ELR (cell line): ENCODE measurements at regions not wholly inside any gene's neighbourhood (a gene's known extent, or its start where the extent isn't known, plus 50 kb on each side); places are given as distances from the start of the nearest gene placed in this dataset.

Experiments
- DNase-seq: peaks from one replicate; pipeline ENCODE4 v3.0.0-alpha.2; 2015; ENCODE audit warnings: low read depth

DNA sequence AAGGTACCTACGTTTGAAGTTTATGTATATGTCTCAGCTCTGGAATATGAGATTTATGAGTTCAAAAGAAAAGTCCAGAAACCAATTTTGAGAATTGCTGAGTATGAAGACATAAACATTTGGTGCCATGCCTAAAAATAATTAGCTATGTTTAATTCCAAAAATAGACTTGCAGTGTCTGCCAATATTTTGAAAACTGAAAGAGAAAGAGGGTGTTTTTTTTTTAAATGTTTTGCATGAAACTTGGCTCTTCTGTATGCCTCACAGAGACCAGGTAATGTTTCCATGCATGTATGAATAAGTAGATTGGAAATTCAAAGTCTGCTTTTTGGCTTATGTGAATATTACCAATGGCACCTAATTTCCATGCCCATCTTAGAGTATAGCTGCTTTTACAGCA lies 634.4 kb upstream of the C9orf72 start:
- no peak for DNase-seq

DNA sequence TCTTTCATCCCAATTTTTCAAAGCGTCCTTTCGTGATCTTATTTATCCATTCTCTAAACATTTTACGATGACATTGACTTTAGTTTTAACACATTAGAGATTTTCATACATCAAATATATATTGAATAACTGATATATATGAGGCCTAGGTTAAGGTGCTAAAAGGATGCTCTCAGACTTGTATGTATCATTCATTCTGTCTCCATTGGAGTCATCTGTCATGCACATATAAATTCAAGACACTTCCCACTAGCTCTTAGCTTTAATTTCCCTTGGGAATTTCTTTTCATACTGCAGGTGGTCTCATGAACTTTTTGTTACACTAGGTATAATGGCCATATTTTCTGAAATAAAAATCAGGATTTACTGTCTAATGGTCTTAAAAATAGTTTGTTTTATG lies 635.8 kb upstream of the C9orf72 start:
- DNase-seq: no peak

DNA sequence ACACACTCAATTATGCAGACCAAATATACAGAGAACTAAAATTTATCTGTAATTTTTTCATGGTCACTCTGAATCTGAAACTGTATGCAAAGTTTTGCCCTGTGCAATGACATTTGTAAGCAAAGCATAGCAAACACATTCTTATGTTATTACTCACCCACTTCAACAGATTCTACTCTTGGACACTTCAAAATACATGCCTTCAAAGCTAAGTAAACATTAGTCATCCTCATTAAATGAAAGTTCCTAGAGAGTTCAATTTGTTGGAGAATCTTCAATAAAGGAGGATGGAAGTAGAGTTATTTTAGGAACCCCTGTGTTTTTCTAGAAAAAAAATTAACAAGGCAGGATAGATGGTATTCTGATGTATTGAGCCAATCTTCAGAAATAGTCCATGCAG lies 639.7 kb upstream of the C9orf72 start:
- peak; percentile 41 for DNase-seq

DNA sequence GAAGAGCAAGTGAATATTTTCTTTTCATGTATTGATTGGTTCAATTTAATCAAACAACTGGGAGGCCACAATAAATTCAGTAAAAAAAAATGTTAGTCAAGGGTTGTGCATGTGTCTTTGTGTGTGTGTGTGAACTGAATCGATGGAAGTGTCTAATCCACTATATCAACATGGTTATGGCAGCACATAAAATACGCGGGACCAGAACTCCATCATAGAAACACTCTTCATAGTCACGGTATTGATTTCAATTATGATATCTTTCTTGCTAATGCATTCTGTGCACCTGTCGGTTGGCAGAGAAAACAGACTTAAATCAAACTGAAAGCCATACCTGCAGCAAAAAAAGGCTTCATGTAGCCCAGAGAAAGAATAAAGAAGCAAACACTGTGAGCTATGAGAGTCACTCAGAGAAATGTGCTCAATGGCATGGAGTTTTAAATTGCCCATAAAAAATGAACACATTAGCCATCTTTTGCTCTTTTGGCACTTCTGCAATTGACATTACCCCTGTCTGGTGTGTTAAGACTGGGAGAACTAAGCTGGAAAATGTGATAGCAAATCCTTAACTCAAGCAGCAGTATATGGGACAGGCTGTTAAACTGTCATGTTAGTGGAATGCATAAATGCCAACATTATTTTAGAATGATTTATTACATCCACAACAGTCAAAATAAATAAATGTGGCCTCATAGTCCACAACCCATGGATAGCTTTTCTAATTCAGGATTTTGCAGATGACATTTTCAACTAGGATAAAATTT lies 642.4 kb upstream of the C9orf72 start:
- DNase-seq: no peak

DNA sequence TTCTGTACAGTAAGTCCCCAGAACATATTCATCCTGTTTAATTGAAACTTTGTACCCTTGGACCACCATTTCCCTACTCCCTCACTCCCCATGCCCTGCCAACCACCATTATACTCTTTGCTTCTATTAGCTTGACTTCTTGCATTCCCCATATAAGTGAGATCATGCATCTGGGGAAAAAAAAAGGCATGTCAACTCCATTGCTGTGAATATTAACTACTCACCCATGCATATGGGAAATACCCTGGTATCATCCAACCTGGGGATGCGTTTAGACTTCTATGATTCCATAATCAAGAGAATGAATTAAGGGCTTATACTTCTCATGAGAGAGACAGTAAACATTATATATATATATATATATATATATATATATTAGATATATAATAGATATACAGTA lies 659.4 kb upstream of the C9orf72 start:
- DNase-seq: no peak

DNA sequence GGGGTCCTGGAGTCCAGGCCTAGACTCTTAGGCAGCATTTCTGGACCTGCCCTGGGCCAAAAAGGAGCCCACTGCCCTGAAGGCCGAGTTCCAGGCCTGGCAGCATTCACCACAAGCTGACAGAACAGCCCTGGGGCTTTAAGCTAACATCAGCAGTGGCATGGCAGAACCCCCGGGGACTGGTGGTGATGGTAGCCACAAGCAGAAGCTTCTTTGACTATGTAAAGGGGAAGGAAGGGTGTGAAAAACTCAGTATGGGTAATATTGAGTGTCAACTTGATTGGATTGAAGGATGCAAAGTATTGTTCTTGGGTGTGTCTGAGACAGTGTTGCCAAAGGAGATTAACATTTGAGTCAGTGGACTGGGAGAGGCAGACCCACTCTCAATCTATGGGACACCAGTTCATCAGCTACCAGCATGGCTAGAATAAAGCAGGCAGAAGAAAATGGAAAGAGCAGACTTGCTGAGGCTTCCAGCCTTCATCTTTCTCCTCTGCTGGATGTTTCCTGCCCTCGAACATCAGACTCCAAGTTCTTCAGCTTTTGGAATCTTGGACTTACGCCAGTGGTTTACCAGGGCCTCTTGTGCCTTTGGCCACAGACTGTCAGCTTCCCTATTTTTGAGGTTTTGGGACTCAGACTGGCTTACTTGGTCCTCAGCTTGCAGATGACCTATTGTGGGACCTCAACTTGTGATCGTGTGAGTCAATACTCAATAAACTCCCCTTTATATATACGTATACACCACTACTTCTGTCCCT lies 661.0 kb upstream of the C9orf72 start:
- no peak for DNase-seq

DNA sequence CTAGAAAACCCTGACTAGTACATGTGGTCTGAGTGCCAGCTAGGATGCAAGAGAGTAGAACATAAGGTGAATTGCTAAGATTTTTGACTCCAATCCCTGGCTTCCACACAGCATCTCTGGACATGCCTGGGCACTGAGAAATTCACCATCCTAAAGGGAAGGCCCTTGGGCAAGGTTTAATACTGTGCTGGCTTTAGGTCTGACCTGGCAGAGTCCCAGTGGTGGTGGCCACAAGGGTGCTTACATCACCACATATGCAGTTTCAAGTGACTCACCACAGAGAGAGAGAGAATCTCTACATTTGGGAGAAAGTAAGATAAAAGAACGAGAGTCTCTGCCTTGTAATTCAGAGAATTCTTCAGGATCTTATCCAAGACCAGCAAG lies 661.6 kb upstream of the C9orf72 start:
- DNase-seq: peak; percentile 4

DNA sequence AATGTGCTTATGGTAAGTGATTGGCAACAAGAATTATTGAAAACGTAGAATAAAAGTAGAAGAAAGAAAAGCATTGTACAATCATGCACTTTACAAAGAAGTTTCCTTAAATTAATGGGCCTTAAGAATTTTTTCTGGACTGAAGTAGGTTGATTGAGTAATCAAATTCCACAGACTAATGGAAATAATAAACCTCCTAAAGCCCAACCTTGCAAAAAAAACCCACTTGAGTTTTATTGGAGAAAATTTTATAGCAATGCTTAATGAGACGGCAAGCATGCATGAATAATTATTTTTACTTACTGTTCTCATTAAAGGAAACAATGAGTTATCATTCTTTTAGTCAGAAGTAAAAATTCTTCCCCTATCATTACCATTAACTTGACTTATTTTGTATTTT lies 676.1 kb upstream of the C9orf72 start:
- DNase-seq: no peak

DNA sequence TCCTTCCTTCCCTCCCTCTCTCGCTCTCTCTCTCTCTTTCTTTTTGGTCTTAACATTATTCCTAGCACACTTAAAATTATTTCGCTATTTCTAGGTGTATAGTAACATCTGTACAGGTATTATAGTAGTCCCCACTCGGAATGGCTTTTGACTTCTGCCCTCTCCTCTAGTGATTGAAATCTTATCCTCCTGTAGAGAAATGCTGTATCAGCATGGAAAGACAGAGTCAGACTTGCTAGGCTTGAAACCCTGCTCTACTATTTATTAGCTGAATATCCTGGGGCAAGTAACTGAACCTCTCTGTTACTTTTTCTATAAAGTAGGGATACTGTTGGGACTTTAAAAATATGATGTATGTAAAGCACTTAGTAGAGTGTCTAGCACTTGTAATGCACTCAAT lies 681.9 kb upstream of the C9orf72 start:
- DNase-seq: no peak

DNA sequence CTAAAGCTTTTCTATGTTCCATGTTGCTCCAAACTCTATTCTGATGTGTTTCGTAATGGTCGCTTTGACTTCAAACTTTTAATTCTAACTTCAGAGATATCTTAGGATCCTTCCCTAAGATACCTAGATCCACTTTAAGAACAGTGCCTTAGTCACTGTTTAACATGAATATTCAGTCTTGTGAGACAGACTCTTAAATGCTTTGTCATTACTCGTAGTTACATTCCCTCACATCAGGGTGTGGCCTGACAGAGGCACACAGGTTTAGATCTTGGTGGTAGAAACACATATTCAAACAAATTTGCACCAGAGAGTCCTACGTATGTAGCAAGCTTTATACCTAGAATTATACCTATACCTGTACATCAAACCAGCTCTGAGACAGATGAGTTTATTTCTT lies 687.0 kb upstream of the C9orf72 start:
- no peak for DNase-seq

DNA sequence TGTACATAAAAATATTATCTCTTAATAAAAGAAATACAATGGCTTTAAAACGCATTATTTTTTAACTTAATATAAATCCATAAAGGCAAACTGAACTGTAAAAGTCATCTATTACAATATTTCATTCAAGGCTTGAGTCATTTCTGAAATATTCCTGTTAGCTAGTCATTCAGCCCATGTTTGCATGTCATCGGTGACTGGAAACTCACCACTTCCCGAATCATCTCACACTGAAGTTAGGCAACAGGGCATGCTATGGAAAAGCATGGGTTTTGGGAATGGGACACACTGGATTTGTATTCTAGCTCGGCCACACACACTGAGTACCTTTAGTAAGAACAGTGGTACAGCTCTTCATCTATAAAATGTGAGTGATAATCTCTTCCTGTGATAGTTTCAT lies 691.1 kb upstream of the C9orf72 start:
- peak; percentile 14 for DNase-seq

DNA sequence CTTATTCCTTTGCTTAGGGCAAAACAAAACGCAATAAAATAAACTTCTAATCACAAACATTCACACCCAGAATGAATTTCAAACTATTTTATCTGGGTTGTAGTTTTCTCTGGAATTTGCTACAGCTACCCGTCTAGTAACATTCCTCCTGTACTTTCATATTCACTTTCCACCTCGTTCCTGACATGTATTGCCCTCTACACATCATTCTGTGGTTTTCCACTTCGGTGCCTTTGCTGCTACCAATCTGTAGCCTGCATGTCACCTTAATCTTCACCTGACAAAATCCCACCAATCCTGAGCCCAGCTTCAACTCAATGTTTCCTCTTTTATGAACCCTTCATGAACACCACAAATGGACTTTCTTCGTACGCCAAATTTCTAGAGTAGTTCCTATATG lies 694.1 kb upstream of the C9orf72 start:
- DNase-seq: no peak

DNA sequence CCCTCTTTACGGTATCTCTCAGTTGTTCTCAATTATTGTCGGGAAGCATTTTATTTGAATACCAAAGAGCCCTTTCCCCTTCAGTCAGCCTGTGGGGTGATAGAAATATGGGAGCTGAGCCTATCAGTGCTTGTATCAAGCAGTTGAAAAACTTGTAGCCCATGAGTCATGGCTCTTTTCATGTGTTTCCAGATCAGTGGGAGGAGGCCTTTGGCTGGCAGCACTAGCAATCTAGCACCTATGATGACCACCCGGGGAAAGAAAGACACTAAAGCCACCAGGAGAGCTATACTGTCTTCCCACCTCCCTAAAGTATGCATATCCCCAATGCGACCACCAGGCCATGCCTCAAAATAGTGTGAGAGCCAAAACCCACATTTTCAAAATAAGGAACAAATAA lies 696.9 kb upstream of the C9orf72 start:
- DNase-seq: no peak

DNA sequence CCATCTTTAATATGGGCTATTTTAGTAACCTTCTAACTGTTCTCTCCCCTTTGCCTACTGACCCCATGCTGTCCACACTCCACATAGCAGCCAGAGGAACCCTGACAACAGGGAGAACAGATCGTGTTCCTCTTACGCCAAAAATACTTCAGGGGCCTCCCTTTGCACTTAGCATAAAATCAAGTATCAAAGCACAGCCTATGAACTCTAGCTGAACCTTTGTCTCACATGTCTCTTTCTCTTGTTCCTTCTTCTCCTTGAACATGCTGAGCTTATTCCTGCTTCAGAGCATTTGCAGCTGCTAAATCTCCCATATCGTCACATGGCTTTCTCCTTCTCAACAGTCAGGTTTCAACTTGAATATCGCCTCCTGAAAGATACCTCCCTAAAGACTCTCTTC lies 698.8 kb upstream of the C9orf72 start:
- no peak for DNase-seq

DNA sequence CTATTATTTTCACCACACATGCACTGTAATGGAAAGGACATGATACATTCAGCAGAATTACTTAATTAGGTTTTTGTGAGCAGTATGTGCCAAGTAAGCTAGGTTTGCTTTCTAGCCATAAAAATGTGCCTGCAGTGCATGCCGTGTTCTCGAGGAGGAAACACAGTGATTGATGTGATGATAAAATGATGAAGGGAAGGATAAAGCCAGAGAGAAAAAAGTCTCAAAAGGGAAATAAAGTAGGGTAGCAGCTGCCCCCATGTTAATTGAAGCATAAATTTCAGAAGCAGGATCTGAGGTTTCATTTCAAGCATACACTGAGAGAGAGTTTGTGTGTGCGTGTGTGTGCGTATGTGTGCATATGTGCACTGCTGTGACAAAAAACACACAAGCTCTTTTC lies 714.2 kb upstream of the C9orf72 start:
- no peak for DNase-seq

DNA sequence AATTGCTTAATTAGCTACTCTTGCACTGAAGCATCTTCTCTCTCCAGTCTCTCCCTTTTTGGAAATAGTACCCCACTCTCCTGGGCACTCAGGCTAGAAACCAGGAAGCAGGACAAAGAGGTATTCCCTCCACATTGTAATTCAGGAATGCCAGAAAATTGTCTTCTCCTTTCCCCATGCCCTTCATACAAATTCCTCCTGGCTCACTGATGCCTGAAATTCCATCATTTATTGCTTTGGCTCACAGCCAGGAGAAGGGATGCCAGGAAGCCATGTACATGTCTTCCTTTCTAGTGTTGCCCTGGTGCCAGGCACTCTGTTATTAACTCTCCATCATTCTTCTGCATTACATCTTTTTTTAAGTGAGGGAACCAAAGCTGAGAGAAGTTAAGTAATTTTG lies 716.5 kb upstream of the C9orf72 start:
- DNase-seq: no peak

DNA sequence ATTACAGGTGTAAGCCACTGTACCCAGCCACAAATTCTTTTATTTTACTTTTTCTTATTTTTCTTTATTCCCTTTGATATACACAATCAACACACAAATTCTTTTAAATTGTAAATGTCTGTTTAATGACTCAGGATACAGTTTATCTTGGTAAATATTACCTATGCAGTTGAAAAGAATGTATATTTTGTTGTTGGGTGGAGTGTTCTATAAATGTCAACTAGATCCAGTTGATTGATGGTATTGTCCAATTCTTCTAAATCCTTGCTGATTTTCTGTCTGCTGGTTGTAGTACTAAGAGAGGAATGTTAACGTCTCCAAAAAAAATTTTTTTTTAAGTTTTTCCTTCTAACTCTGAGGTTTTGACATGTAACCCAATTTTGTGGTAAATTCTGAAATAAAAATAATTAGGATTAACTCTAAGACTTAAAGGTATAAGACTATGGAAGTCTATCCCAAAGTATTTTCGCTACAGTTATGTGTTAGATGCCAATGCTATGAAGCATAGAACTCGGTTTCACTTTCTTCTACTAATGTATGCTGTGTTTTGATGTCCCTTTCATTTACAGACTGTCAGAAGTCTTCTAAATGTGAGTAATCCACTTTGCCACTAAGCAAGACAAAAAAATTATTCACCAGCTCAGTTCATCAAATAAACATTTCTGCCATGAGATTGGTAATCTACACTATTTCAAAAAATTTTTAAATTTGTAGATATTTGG lies 720.2 kb upstream of the C9orf72 start:
- DNase-seq: no peak

DNA sequence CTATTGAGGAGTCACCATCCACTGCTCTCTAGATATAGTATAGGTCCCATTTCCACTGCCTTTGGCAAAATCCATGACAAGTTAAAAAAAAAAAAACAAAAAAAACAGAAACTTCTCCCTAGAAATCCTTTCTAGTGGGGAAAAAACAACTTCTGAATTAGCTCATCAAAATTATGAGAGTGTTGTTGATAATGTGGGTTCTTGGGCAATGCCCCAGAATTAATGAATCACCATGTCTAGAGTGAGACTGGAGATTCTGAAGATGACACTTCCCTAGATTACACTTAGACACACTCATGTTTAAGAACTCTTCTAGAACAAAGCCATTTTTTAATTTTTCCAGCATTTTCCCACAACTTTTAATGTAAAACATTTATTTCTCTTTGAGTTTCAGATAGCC lies 728.0 kb upstream of the C9orf72 start:
- DNase-seq: no peak

DNA sequence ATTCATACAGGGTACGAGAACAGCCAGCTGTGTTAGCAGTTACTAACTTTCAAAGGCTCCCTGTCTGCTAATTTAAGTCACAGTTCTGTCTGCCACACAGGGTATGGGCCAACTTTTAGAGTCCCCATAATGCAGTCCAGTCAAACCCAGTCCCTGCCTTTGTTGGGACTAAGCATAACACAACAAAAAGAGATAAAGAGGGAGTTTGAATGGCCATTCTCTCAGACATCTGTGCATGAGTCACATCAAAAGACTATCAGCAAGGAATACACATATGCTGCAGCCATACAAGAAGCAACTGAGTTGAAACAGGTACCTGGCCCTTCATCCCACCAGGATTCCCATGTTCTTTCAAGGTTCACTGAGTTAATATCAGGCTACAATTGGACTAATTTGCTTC lies 744.5 kb upstream of the C9orf72 start:
- DNase-seq: no peak

DNA sequence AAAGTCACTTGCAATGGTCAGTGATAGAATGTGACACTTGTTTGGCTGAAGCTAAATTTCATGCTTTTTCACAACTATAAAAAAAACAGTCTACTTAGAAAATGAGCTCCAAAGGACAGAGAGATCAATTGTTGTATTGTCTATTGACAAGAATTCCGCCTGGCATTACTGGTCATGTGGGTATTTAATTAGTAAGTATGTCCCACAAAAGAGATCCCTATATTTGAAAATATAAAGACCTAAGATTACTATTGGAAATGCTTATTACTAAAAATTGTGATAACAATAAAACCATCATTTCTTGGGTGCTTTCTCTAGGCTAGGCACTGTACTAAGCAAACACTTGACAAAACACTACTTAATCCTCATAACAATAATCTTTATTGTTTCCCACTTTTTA lies 745.2 kb upstream of the C9orf72 start:
- no peak for DNase-seq

DNA sequence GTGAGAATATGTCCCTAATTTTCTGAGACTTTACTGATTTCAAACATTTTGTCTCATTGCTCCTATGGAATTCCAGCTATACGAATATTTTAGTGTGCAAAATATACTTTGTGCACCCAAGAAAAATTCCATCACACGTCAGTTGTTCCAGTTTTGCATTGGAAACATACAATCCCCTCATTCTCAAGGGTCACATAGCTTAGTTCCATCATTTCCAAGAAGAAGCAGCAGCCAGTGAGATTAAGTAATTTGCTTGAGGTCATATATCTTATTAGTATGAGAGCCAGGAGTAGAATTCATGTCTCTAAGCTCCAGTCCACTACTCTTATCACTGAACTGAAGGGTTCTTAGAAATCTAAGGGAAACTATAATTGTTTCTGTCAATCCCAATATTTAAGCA lies 746.7 kb upstream of the C9orf72 start:
- no peak for DNase-seq

DNA sequence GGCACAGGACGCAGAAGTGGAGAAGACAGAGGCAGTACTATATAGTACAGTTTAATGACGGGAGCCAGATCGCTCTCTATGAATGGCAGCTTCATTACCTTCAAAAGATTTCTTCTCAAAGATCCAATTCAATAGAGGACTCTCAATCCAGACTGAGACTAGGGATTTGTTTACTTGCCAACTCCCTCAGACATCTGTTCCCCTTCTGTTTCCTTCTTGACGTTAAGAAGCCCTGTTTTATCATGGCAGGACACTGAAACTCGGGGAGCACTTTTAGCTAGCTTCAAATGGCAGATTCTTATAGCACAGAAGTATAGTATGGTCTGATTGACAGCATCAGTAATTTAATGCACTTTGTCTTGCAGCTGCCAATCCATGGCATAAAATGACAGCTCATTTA lies 747.3 kb upstream of the C9orf72 start:
- DNase-seq: no peak

DNA sequence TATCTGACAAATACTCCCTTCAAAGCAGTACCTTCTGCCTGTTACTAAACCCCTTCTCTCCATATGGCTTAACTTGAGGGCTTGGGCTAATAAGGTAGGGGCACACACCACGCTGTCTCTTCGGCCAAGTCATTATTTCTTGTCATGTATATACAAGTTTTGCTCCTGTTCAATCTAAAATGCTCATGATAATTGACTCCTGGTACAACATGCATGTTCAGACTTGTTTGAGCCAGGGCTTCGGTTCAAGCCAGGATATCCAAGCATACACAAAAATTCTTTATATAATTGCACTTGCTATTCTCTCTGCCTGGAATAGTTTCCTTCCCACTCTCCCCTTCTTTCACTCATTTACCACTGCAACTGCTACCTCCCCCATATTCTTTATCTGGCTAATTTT lies 756.0 kb upstream of the C9orf72 start:
- no peak for DNase-seq
